SK-N-SH treated with all-trans-retinoic acid at 6 μM for 48 hours (cell line): ENCODE measurements at regions not wholly inside any gene's neighbourhood (a gene's known extent, or its start where the extent isn't known, plus 50 kb on each side); places are given as distances from the start of the nearest gene placed in this dataset.

Experiments used
- ATAC-seq: fragments of 200-7000 bp; cut with Tn5 transposase; 3 replicates; pipeline ENCODE4 v1.9.1; 2020; ENCODE audit warnings: mild to moderate bottlenecking, moderate library complexity
- ARNTL ChIP-seq: fragments of 450-650 bp; formaldehyde crosslinking; IDR thresholded peaks from 2 replicates; pipeline ENCODE4 v1.5.0; 2020; ENCODE audit warnings: low read depth, mild to moderate bottlenecking, moderate library complexity, borderline replicate concordance
- CREB5 ChIP-seq: fragments of 250-450 bp; sonication (Bioruptor Pico); IDR thresholded peaks from 2 replicates; pipeline ENCODE4 v1.5.1; 2020; ENCODE audit warnings: low read depth, mild to moderate bottlenecking, moderate library complexity
- CSDC2 ChIP-seq: fragments of 250-450 bp; sonication (Bioruptor Pico); IDR thresholded peaks from 2 replicates; pipeline ENCODE4 v1.5.0; 2020; ENCODE audit warnings: mild to moderate bottlenecking, moderate library complexity
- CSRNP3 ChIP-seq: fragments of 250-450 bp; sonication (Bioruptor Pico); IDR thresholded peaks from 2 replicates; pipeline ENCODE4 v1.5.1; 2021; ENCODE audit warnings: mild to moderate bottlenecking, moderate library complexity
- ESRRG ChIP-seq: fragments of 250-450 bp; sonication (Bioruptor Pico); IDR thresholded peaks from 2 replicates; pipeline ENCODE4 v1.6.1; 2021; ENCODE audit warnings: mild to moderate bottlenecking
- GLIS3 ChIP-seq: fragments of 250-450 bp; sonication (Bioruptor Pico); IDR thresholded peaks from 2 replicates; pipeline ENCODE4 v1.5.0; 2020; ENCODE audit warnings: mild to moderate bottlenecking, moderate library complexity
- ISL1 ChIP-seq: fragments of 250-450 bp; sonication (Bioruptor Pico); IDR thresholded peaks from 2 replicates; pipeline ENCODE4 v2.1.2; 2022; ENCODE audit warnings: mild to moderate bottlenecking, moderate library complexity
- OSR1 ChIP-seq: fragments of 250-450 bp; sonication (Bioruptor Pico); IDR thresholded peaks from 2 replicates; pipeline ENCODE4 v1.8.0; 2022; ENCODE audit warnings: moderate library complexity, mild to moderate bottlenecking, inconsistent platforms
- PATZ1 ChIP-seq: fragments of 250-450 bp; sonication (Bioruptor Pico); IDR thresholded peaks from 2 replicates; pipeline ENCODE4 v1.8.0; 2020; ENCODE audit warnings: mild to moderate bottlenecking, moderate library complexity, borderline replicate concordance
- POU6F1 ChIP-seq: fragments of 250-450 bp; sonication (Bioruptor Pico); IDR thresholded peaks from 2 replicates; pipeline ENCODE4 v1.8.0; 2021; ENCODE audit warnings: low read depth, mild to moderate bottlenecking, moderate library complexity, borderline replicate concordance
- PPARA ChIP-seq: fragments of 250-450 bp; sonication (Bioruptor Pico); IDR thresholded peaks from 2 replicates; pipeline ENCODE4 v1.5.0; 2020; ENCODE audit warnings: mild to moderate bottlenecking, borderline replicate concordance
- TOX ChIP-seq: fragments of 250-450 bp; sonication (Bioruptor Pico); IDR thresholded peaks from 2 replicates; pipeline ENCODE4 v1.8.0; 2021; ENCODE audit warnings: mild to moderate bottlenecking, moderate library complexity, borderline replicate concordance
- ZC3H10 ChIP-seq: fragments of 250-450 bp; sonication (Bioruptor Pico); IDR thresholded peaks from 2 replicates; pipeline ENCODE4 v1.5.1; 2021; ENCODE audit warnings: mild to moderate bottlenecking, moderate library complexity
- ZFP3 ChIP-seq: fragments of 250-450 bp; sonication (Bioruptor Pico); IDR thresholded peaks from 2 replicates; pipeline ENCODE4 v1.5.0; 2020; ENCODE audit warnings: mild to moderate bottlenecking, moderate library complexity
- ZFP30 ChIP-seq: fragments of 450-650 bp; formaldehyde crosslinking; IDR thresholded peaks from 2 replicates; pipeline ENCODE4 v1.5.0; 2022; ENCODE audit warnings: mild to moderate bottlenecking, moderate library complexity
- ZNF565 ChIP-seq: fragments of 450-650 bp; formaldehyde crosslinking; conservative IDR thresholded peaks from 2 replicates; pipeline ENCODE4 v1.5.0; 2020; ENCODE audit warnings: low read depth, mild to moderate bottlenecking, moderate library complexity
- ZNF70 ChIP-seq: fragments of 450-650 bp; formaldehyde crosslinking; IDR thresholded peaks from 2 replicates; pipeline ENCODE4 v1.5.0; 2020; ENCODE audit warnings: mild to moderate bottlenecking, moderate library complexity

GRCh38 chr6:28811873-28812272, 111.9 kb downstream of the TRIM27 start (continued):
- TF ChIP-seq ZFP3 (CRISPR knock-in tag), result no peak

- TF ChIP-seq ZFP3 (CRISPR knock-in tag), result no peak
- no peak for ATAC-seq
Measured at GRCh38 chr6:28812778-28813569, 110.8 kb downstream of the TRIM27 start.

GRCh38 chr6:28814032-28814976, 109.5 kb downstream of the TRIM27 start:
- no peak for TF ChIP-seq ZNF565 (CRISPR knock-in tag)
- TF ChIP-seq PATZ1 (CRISPR knock-in tag), result no peak
- no peak for TF ChIP-seq ZFP3 (CRISPR knock-in tag)
- no peak for TF ChIP-seq TOX (CRISPR knock-in tag)
- no peak for TF ChIP-seq ISL1 (CRISPR knock-in tag)
- no peak for TF ChIP-seq POU6F1 (CRISPR knock-in tag)
- no peak for TF ChIP-seq ESRRG (CRISPR knock-in tag)
- no peak for TF ChIP-seq ZC3H10 (CRISPR knock-in tag)
- TF ChIP-seq ZNF70, result no peak
- TF ChIP-seq CSDC2 (CRISPR knock-in tag), result no peak
- TF ChIP-seq CSRNP3 (CRISPR knock-in tag), result no peak
- TF ChIP-seq PPARA (CRISPR knock-in tag), result no peak
- ATAC-seq, result no peak

GRCh38 chr6:28816339-28816908, 107.4 kb downstream of the TRIM27 start:
- TF ChIP-seq ISL1 (CRISPR knock-in tag) (no peak), ESRRG (CRISPR knock-in tag) (no peak), GLIS3 (CRISPR knock-in tag) (no peak), OSR1 (CRISPR knock-in tag) (no peak), ARNTL (CRISPR knock-in tag) (no peak), CREB5 (no peak), ZFP30 (CRISPR knock-in tag) (no peak), POU6F1 (CRISPR knock-in tag) (no peak), ZNF565 (CRISPR knock-in tag) (no peak), CSDC2 (CRISPR knock-in tag) (no peak)
- ATAC-seq, result no peak
